RWPE2 (cell line): ENCODE measurements at regions not wholly inside any gene's neighbourhood (a gene's known extent, or its start where the extent isn't known, plus 50 kb on each side); places are given as distances from the start of the nearest gene placed in this dataset.
A peak's percentile ranks its signal among the peaks of the same experiment; 100 is the strongest.

ENCODE experiments used
- ATAC-seq: fragments of 200-7000 bp; cut with Tn5 transposase; 3 replicates; pipeline ENCODE4 v1.9.1; 2021; ENCODE audit warnings: low read depth
- DNase-seq: peaks from one replicate; pipeline ENCODE4 v3.0.0-alpha.2; 2020; ENCODE audit warnings: low spot score
- H3K27ac ChIP-seq: fragments of 450-650 bp; 2 replicates; pipeline ENCODE4 v1.5.1; 2017; ENCODE audit warnings: mild to moderate bottlenecking; ENCODE audit not compliant: poor library complexity, severe bottlenecking
- H3K27me3 ChIP-seq: fragments of 250-450 bp; sonication (Bioruptor Pico); 2 replicates; pipeline ENCODE4 v1.5.1; 2021; ENCODE audit warnings: mild to moderate bottlenecking, moderate library complexity; ENCODE audit not compliant: insufficient read depth, poor library complexity, severe bottlenecking
- H3K36me3 ChIP-seq: fragments of 250-450 bp; sonication (Bioruptor Pico); 2 replicates; pipeline ENCODE4 v1.5.1; 2020; ENCODE audit warnings: low read depth, mild to moderate bottlenecking, moderate library complexity
- H3K4me1 ChIP-seq: fragments of 250-450 bp; sonication (Bioruptor Pico); 2 replicates; pipeline ENCODE4 v1.5.1; 2021; ENCODE audit warnings: mild to moderate bottlenecking, moderate library complexity; ENCODE audit not compliant: insufficient read depth, poor library complexity, severe bottlenecking
- H3K4me3 ChIP-seq: fragments of 250-450 bp; sonication (Bioruptor Pico); 2 replicates; pipeline ENCODE4 v1.5.1; 2021; ENCODE audit warnings: mild to moderate bottlenecking, moderate library complexity; ENCODE audit not compliant: severe bottlenecking
- H3K9me3 ChIP-seq: fragments of 250-450 bp; sonication (Bioruptor Pico); 2 replicates; pipeline ENCODE4 v1.5.1; 2021; ENCODE audit warnings: mild to moderate bottlenecking, moderate library complexity; ENCODE audit not compliant: severe bottlenecking
- TF ChIP-seq, protein P1 (sequence below): fragments of 450-650 bp; IDR thresholded peaks from one replicate; pipeline ENCODE4 v1.5.1; 2017; ENCODE audit warnings: mild to moderate bottlenecking, moderate library complexity; ENCODE audit not compliant: poor library complexity, severe bottlenecking

- ATAC-seq (no peak), DNase-seq (no peak)
- no peaks in the 10 kb centered on the region for H3K27me3 ChIP-seq
- TF ChIP-seq, protein P1, sequence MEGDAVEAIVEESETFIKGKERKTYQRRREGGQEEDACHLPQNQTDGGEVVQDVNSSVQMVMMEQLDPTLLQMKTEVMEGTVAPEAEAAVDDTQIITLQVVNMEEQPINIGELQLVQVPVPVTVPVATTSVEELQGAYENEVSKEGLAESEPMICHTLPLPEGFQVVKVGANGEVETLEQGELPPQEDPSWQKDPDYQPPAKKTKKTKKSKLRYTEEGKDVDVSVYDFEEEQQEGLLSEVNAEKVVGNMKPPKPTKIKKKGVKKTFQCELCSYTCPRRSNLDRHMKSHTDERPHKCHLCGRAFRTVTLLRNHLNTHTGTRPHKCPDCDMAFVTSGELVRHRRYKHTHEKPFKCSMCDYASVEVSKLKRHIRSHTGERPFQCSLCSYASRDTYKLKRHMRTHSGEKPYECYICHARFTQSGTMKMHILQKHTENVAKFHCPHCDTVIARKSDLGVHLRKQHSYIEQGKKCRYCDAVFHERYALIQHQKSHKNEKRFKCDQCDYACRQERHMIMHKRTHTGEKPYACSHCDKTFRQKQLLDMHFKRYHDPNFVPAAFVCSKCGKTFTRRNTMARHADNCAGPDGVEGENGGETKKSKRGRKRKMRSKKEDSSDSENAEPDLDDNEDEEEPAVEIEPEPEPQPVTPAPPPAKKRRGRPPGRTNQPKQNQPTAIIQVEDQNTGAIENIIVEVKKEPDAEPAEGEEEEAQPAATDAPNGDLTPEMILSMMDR: no peak
- no peak overlapping the region for H3K27ac ChIP-seq
- no peak overlapping the region for H3K4me3 ChIP-seq
- H3K4me1 ChIP-seq: no peaks in the 10 kb centered on the region
- no peaks in the 10 kb centered on the region for H3K9me3 ChIP-seq
- no peaks in the 10 kb centered on the region for H3K36me3 ChIP-seq
Measured at GRCh38 chr20:7585126-7585679, 355.1 kb downstream of the HAO1 start.

- no peak for ATAC-seq
Measured at GRCh38 chr20:7586481-7586880, 353.8 kb downstream of the HAO1 start.

GRCh38 chr20:7589164-7589563 is 351.1 kb downstream of the HAO1 start:
- ATAC-seq: no peak

More at GRCh38 chr20:7586481-7586880, 353.8 kb downstream of the HAO1 start:
- no peak overlapping the region for H3K27ac ChIP-seq
- H3K27me3 ChIP-seq: no peaks in the 10 kb centered on the region
- H3K9me3 ChIP-seq: no peaks in the 10 kb centered on the region
- DNase-seq: no peak
- no peaks in the 10 kb centered on the region for H3K36me3 ChIP-seq
- no peak overlapping the region for H3K4me3 ChIP-seq
- TF ChIP-seq, protein P1: no peak
- no peaks in the 10 kb centered on the region for H3K4me1 ChIP-seq

DNA sequence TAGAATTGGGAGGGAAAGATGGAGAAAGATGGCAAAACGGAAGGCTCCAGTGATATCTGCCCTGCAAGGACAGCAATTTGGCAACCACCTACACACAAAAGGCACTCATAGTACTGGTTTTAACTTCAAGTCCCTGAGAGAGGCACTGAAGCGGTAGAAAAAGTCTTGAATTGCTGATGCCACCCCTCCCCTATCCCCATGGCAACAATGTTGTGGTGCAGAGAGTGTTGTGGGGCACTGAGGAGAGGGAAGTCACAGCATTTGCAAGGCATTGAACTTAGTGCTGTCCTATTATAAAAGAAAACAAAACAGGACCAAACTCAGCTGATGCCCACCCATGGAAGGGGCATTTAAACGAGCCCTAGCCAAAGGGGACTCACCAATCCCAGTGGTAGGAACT is 343.7 kb downstream of the HAO1 start:
- TF ChIP-seq, protein P1: no peak
- no peak for DNase-seq
- Histone ChIP-seq H3K27me3 (no peaks in the 10 kb centered on the region), H3K4me1 (peaks cover 6% of the 10 kb centered on the region), H3K36me3 (no peaks in the 10 kb centered on the region), H3K27ac (no peak overlapping the region), H3K9me3 (no peaks in the 10 kb centered on the region), H3K4me3 (no peak overlapping the region)
- no peak for ATAC-seq

More at GRCh38 chr20:7589164-7589563, 351.1 kb downstream of the HAO1 start:
- no peak for DNase-seq
- Histone ChIP-seq H3K27me3 (no peaks in the 10 kb centered on the region), H3K36me3 (no peaks in the 10 kb centered on the region), H3K4me3 (no peak overlapping the region), H3K27ac (no peak overlapping the region), H3K9me3 (no peaks in the 10 kb centered on the region), H3K4me1 (no peaks in the 10 kb centered on the region)
- TF ChIP-seq, protein P1: no peak

- ATAC-seq: peak; percentile 93
- H3K4me3 ChIP-seq: no peak overlapping the region
- TF ChIP-seq, protein P1: no peak
- DNase-seq: no peak
- no peaks in the 10 kb centered on the region for H3K9me3 ChIP-seq
- H3K4me1 ChIP-seq: peaks cover 10% of the 10 kb centered on the region
- peak overlapping the region; percentile 36 for H3K27ac ChIP-seq
- H3K27me3 ChIP-seq: no peaks in the 10 kb centered on the region
- H3K36me3 ChIP-seq: no peaks in the 10 kb centered on the region
Measured at GRCh38 chr20:7601431-7601830, 338.8 kb downstream of the HAO1 start.
